ENCODE measurements at regions not wholly inside any gene's neighbourhood (a gene's known extent, or its start where the extent isn't known, plus 50 kb on each side); places are given as distances from the start of the nearest gene placed in this dataset.
"Not testable (repeated sequence)": the region's sequence is repeated elsewhere in the genome, so short reads cannot be mapped to it uniquely, and the experiment has no call there.

DNA sequence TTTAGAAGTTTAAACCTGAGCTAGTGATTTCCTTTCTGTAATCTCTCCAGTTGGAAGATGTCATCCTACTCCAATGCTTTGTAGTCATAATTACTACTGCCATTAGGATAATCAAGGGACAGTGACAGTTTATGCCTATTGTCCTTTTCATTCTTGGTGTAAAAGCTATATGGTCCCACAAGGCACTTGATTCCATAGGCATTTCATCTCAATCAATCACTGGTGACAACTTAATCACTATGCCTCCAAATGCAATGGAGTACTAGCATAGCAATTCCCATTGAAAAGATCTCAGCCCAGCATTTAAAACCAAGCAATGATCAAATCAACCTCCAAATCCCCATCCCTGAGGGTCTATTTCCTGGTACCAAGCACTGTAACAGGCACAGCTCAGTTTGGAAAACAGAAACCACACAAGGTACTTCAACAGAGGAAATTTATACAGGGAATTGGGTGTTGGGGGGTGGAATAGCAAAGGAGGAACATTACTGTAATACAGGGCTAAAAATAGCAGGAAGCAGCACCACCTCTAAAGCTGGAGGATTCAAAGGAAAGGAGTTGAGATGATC lies 51.0 kb downstream of the FHIP2A start:
- DNase-seq, result no peak

DNA sequence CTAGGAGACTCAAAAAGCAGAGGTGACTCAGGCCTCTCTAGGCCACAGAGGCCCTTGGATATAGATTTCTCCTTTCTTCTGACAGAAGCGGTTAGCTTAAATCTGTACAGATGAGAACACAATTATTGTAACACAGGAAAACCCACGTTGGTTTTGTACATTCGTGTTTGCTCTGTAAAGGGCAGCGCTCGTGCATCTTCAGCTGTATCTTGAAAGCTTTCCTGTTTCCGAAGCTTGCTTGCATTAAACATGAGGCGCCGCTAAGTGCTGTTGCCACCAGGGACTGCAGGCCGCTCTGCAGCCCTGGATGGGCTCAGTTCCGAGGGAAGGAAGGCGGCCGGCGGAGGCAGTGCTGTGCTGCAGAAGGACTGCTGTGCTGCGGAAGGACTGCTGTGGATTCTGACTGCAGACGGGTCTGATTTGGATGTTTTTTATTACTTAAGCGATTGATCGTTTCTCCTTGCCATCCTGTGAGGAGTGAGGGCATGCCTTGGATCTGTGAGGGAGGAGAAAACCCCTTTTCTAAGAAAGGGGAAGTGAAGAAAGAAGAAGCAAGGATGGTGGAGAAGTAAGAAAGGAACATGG lies 53.3 kb downstream of the FHIP2A start:
- DNase-seq, result peak; percentile 66

DNA sequence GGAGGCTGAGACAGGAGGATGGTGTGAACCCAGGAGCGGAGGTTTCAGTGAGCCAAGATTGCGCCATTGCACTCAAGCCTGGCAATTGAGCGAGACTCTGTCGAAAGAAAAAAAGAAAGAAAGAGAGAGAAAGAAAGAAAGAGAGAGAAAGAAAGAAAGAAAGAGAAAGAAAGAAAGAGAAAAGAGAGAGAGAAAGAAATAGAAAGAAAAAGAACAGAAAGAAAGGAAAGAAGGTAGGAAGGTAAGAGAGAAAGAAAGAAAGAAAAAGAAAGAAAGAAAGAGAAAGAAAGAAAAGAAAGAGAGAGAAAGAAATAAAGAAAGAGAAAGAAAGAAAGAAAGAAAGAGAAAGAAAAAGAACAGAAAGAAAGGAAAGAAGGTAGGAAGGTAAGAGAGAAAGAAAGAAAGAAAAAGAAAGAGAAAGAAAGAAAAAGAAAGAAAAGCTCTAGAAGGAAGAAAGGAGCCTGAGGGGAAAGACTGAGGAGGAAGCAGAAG lies 54.1 kb downstream of the FHIP2A start:
- DNase-seq, result not testable (repeated sequence)

DNA sequence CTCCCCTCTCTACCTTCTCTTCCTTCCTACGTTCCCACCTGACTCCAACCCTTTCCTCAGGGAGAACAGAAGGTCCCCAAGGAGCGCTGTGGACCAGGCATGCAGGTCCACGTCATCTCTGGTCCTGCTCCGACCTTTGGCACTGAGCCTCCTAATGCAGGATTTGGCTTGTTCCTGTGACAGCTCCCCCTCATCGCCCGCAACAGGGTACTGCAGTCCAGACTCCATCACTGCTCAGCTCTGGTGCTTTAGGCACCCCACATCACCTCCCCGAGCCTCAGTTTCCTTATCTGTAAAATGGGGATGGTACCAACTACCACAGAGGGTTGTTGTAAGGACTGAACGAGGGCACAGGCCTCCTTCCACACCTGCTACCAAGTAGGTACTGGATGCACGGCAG lies 54.6 kb downstream of the FHIP2A start:
- DNase-seq, result no peak

DNA sequence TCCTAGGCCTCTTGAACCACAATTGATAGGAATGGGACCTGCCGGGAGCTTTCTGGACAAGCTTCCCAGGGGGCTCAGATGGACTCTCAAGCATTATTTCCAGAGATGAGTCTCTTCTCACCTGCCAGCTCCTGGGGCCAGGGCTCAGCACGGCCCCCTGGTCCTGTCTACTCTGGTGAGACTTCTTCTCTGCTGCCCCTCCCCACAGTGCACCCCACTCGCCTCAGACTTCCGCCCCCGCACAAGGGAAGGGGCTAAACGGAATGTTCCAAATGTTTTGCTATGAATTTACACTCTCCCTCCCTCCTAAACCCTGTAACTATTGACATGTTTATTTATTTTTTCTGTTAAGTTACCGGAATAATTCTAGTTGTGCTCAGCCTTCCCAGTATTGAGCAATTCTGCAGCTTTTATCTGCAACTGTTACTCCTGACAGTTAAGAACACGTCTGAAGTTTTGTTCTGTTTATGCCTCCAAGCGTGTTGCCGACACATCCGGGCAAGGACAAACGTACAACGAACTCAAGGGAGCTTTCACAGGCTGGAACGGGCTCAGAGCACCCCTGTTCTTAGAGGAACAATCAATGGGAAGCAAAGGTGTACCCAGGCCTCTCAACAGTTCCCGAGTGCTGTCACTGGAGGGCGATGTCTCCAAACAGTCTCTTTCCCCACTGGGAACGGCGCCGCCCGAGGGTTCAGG lies 55.2 kb downstream of the FHIP2A start:
- DNase-seq, result peak; percentile 59

DNA sequence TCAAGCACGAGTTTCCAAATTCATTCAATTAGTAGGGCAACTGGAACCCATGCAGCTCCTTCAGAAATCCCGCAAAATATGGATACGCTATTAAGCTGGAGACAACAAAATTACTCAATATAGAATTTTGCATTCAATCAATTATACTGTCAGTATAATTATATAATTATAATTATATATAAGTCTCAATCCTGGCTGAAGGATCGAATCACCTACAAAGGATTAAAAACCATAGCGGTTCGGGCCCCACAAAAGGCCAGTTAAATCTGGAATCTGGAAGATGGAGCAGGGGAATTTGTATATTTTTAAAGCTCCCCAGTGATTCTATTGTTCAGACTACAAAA lies 55.7 kb downstream of the FHIP2A start:
- no peak for DNase-seq

DNA sequence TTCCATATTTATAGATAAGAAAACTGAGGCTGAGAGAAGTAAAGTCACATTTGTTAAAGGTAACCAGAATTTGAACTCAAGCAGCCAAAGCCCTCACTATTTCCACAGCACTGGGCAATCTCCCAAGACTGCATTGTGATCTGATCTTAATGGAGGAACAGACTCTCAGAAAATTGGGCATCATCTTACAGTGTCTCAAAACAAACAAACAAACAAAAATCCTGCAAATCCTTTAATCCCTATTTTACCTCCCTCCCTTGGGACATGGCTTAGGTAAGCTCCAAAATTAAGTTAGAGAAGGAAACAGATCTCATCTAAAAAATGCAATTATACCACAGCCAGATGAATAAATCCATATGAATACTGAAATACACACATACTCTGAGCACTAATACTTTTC lies 57.5 kb downstream of the FHIP2A start:
- no peak for DNase-seq

DNA sequence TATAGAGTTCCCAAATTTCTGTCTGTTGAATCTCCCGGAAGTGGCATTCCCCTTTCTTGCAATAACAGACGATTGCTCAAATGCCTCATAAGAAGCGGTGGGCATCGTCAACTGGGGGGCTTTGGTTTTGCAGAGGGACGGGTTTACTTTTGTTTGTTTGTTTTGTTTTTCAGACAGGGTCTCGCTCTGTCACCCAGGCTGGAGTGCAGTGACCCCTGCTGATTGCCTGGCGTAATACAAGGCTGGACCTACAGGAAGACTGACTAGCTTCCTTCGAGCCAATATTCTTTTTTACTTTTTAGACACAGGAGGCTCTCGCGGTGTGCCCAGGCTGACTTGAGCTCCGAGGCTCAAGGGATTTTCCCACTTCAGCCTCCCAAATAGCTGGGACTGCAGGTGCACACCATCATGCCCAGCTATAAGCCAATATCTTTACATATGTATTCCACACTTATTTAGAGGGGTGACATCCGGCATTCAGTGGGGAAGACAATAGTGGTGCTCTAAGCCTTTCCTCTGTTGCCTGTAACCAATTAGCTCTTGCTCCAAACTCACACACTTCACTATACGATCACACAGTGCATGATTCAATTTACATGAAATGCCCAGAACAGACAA lies 58.1 kb downstream of the FHIP2A start:
- peak; percentile 34 for DNase-seq

DNA sequence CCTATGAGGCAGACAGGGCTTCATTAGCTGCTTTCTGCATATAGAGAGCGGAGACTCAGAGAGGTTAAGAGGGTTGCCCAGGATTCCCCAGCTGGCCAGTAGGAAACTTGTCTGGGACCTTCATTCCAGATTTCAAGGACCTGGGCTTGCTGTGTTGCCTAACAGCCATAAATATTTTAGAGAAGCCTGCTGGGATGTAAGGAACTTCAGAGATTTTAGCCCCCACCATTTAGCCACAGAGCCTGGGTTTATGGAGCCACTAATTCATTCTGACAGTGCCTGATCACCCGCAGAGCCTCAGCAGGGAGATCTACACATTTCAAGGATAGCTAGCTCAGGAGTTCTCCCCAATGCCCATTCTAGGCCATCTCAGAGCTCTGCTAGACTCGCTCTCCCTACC lies 56.6 kb upstream of the TRUB1 start:
- no peak for DNase-seq

DNA sequence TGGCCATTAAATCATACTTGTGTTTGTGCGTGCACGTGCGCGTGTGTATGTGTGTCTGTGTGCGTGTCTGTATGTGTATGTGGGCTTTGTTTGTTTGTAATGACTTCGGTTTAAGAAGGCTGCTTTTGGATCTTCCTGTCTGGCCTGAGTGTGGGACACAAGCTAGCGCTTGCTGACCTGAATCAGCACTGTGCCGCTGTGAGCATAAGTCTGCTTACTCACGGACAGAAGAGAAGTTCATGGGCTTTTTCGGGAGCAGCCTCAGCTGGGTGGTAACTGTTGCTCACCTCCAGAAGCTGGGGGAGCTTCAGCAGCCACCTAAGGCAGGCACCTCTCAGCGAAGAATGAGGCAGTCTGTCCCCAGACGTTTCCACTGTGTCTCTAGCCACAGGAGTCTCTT lies 56.1 kb upstream of the TRUB1 start:
- DNase-seq, result no peak

DNA sequence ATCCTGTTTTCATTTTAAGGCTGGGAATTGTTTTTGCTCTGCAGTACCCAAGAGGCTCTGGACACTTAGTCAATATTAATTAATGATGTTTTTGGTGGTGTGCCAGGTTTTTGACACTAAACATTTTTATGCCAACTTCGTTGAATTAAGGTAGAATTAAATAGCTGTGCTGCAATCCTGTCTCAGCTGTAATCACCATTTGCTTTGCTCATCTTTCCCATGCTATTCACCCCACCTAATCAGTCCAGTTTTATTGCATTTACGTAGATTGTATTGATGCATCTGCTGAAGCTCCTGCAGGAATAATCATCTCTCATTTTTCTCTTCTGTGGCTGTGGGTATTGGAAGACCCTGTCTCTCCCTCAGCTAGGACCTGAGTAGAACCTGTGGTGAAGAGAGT lies 52.6 kb upstream of the TRUB1 start:
- DNase-seq, result no peak

Data from right hindlimb (tissue), 1 donor.